ENCODE measurements at regions not wholly inside any gene's neighbourhood (a gene's known extent, or its start where the extent isn't known, plus 50 kb on each side); places are given as distances from the start of the nearest gene placed in this dataset.

- no peak for TF ChIP-seq CTCF (IDR thresholded peaks at IDR 0.05)
- TF ChIP-seq POLR2A (IDR thresholded peaks at IDR 0.05): no peak
Observed at GRCh38 chr11:41781441-41781840, 322.0 kb upstream of the LRRC4C start.
